Body of pancreas (tissue), 4 donors: ENCODE measurements at regions not wholly inside any gene's neighbourhood (a gene's known extent, or its start where the extent isn't known, plus 50 kb on each side); places are given as distances from the start of the nearest gene placed in this dataset.

ENCODE experiments used
- POLR2A ChIP-seq, 3 donors: fragments of 450-650 bp; IDR thresholded peaks; one replicate each; pipeline ENCODE4 v1.6.1; 2016; ENCODE audit warnings: antibody characterized with exemption in 3 of 3, mild to moderate bottlenecking in 2 of 3
- TF ChIP-seq, protein P1 (sequence below), 7 experiments: fragments of 450-650 bp in 4 of 7; fragments of 200-600 bp in 3 of 7; sonication (generic) in 3 of 7; IDR thresholded peaks; one replicate each; pipeline ENCODE4 v1.5.1; 2016 to 2019; ENCODE audit warnings: antibody characterized with exemption in 7 of 7

DNA sequence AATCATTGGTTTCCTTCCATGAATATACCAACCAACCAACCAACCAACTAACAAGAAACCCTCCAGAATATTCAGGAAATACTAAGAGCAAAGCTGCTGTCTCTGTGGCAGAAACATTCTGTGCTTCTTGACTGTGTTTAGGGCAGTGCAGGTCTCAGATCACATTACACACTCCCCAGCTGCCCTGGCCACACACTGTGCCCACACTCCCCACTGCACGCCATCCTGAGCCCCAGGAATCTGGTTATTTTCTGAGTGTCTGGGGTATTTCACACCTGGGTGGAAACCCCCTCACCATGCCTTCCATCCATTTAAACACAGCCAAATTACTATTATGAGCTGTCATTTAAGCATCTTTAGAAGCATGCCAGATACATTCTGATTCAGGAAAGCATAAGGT is 183.7 kb upstream of the ANK3 start:
- no peak for TF ChIP-seq POLR2A (IDR thresholded peaks at IDR 0.05)
- TF ChIP-seq, protein P1, sequence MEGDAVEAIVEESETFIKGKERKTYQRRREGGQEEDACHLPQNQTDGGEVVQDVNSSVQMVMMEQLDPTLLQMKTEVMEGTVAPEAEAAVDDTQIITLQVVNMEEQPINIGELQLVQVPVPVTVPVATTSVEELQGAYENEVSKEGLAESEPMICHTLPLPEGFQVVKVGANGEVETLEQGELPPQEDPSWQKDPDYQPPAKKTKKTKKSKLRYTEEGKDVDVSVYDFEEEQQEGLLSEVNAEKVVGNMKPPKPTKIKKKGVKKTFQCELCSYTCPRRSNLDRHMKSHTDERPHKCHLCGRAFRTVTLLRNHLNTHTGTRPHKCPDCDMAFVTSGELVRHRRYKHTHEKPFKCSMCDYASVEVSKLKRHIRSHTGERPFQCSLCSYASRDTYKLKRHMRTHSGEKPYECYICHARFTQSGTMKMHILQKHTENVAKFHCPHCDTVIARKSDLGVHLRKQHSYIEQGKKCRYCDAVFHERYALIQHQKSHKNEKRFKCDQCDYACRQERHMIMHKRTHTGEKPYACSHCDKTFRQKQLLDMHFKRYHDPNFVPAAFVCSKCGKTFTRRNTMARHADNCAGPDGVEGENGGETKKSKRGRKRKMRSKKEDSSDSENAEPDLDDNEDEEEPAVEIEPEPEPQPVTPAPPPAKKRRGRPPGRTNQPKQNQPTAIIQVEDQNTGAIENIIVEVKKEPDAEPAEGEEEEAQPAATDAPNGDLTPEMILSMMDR (IDR thresholded peaks at IDR 0.05): no peak
